H1 (cell line): ENCODE measurements at regions not wholly inside any gene's neighbourhood (a gene's known extent, or its start where the extent isn't known, plus 50 kb on each side); places are given as distances from the start of the nearest gene placed in this dataset.

Experiments
- CTCF ChIA-PET: fragments of 300-600 bp; sonication (Branson Sonifier 250); formaldehyde crosslinking; loops from one replicate; lab custom pipeline; 2021; ENCODE audit not compliant: partially characterized antibody; lab: Charles Lee
- POLR2A ChIA-PET: fragments of 300-600 bp; sonication (Branson Sonifier 250); formaldehyde crosslinking; loops from one replicate; lab custom pipeline; 2021; ENCODE audit warnings: inconsistent platforms; ENCODE audit not compliant: partially characterized antibody; lab: Charles Lee
- DNase-seq, 2 experiments: peaks; one replicate each; pipeline versions ENCODE4 v3.0.0 to v3.0.0-alpha.2; 2010 to 2022; ENCODE audit warnings: low spot score in 2 of 2, low read depth in 1 of 2, mixed read lengths in 1 of 2
- FAIRE-seq: peaks from 2 replicates; lab custom pipeline; 2011; peaks lifted over from hg19 to GRCh38; lab: Jason Lieb, UNC
- H2AFZ ChIP-seq: 2 replicates; pipeline ENCODE4 v1.8.1; 2012; ENCODE audit warnings: low read length, inconsistent platforms
- H2AK5ac ChIP-seq: 2 replicates; pipeline ENCODE4 v1.6.1; 2013; ENCODE audit warnings: low read depth, low read length
- H2BK120ac ChIP-seq: replicated peaks from 2 replicates; pipeline ENCODE3; 2013; ENCODE audit warnings: low read depth, low read length, inconsistent platforms
- H2BK12ac ChIP-seq: 2 replicates; pipeline ENCODE4 v1.6.1; 2013; ENCODE audit warnings: low read depth, low read length
- H2BK15ac ChIP-seq: 2 replicates; pipeline ENCODE4 v1.6.1; 2013; ENCODE audit warnings: low read length
- H2BK20ac ChIP-seq: 2 replicates; pipeline ENCODE4 v1.6.1; 2013; ENCODE audit warnings: low read length
- H2BK5ac ChIP-seq: 2 replicates; pipeline ENCODE4 v1.6.1; 2013; ENCODE audit warnings: low read depth, low read length
- H3K14ac ChIP-seq: 2 replicates; pipeline ENCODE4 v1.6.1; 2013; ENCODE audit warnings: inconsistent platforms; ENCODE audit not compliant: insufficient read length
- H3K18ac ChIP-seq: 2 replicates; pipeline ENCODE4 v1.6.1; 2013; ENCODE audit warnings: low read length; ENCODE audit errors: extremely low read depth
- H3K23ac ChIP-seq: 2 replicates; pipeline ENCODE4 v1.6.1; 2013; ENCODE audit warnings: inconsistent platforms; ENCODE audit not compliant: insufficient read length
- H3K23me2 ChIP-seq: 2 replicates; pipeline ENCODE4 v1.6.1; 2013; ENCODE audit warnings: low read depth, low read length
- H3K27ac ChIP-seq: 2 replicates; pipeline ENCODE4 v1.6.1; 2011; ENCODE audit warnings: low read depth, low read length, inconsistent platforms
- H3K27me3 ChIP-seq, 4 experiments: replicated peaks in 1 of 4; 1 replicate in 1 of 4; 2 replicates in 3 of 4; pipeline versions ENCODE4 v1.6.1 to v1.8.1; 2011 to 2013; ENCODE audit warnings: low read length in 3 of 4, mild to moderate bottlenecking in 3 of 4, inconsistent platforms in 2 of 4, mixed read lengths in 2 of 4, moderate library complexity in 1 of 4; ENCODE audit not compliant: control insufficient read depth in 3 of 4, insufficient read depth in 3 of 4; ENCODE audit errors: extremely low read depth in 1 of 4
- H3K36me3 ChIP-seq, 4 experiments: 2 replicates each; pipeline versions ENCODE4 v1.6.1 to v1.8.1; 2011 to 2013; ENCODE audit warnings: mild to moderate bottlenecking in 4 of 4, low read length in 3 of 4, moderate library complexity in 2 of 4, control low read depth in 1 of 4, inconsistent platforms in 1 of 4; ENCODE audit not compliant: insufficient read depth in 4 of 4, control insufficient read depth in 2 of 4
- H3K4ac ChIP-seq: replicated peaks from 2 replicates; pipeline ENCODE3; 2013; ENCODE audit warnings: low read length, low read depth, mixed read lengths, inconsistent platforms; ENCODE audit not compliant: insufficient read length
- H3K4me1 ChIP-seq, 4 experiments: replicated peaks in 1 of 4; 1 replicate in 1 of 4; 2 replicates in 3 of 4; pipeline versions ENCODE4 v1.6.1 to v1.8.1; 2011 to 2013; ENCODE audit warnings: low read length in 3 of 4, inconsistent platforms in 2 of 4, mixed read lengths in 1 of 4; ENCODE audit not compliant: insufficient read depth in 4 of 4, control insufficient read depth in 3 of 4
- H3K4me2 ChIP-seq, 2 experiments: 2 replicates each; pipeline versions ENCODE4 v1.6.1 to v1.8.1; 2011 to 2013; ENCODE audit warnings: low read depth in 2 of 2, low read length in 2 of 2, control low read depth in 1 of 2, inconsistent platforms in 1 of 2, mild to moderate bottlenecking in 1 of 2; ENCODE audit not compliant: insufficient read depth in 1 of 2
- H3K4me3 ChIP-seq, 4 experiments: fragments of 200-600, 300-600 bp in 1 of 4; sonication (generic), shearing (Covaris generic), sonication (Bioruptor Twin) in 1 of 4; 2 replicates each; pipeline versions ENCODE4 v1.5.1 to v1.8.1; 2011 to 2016; ENCODE audit warnings: low read length in 4 of 4, low read depth in 3 of 4, control low read depth in 2 of 4, inconsistent platforms in 2 of 4, mild to moderate bottlenecking in 2 of 4, mixed read lengths in 1 of 4, moderate library complexity in 1 of 4; ENCODE audit not compliant: insufficient read depth in 2 of 4; ENCODE audit errors: extremely low read depth in 1 of 4
- H3K56ac ChIP-seq: replicated peaks from 2 replicates; pipeline ENCODE3; 2013; ENCODE audit warnings: low read depth, mild to moderate bottlenecking, mixed read lengths, low read length, inconsistent platforms; ENCODE audit not compliant: insufficient read length
- H3K79me1 ChIP-seq: 2 replicates; pipeline ENCODE4 v1.6.1; 2013; ENCODE audit warnings: low read depth, low read length, control low read depth
- H3K79me2 ChIP-seq, 2 experiments: 2 replicates each; pipeline versions ENCODE4 v1.6.1 to v1.8.1; 2012 to 2013; ENCODE audit warnings: low read length in 2 of 2, mild to moderate bottlenecking in 2 of 2, inconsistent platforms in 1 of 2; ENCODE audit not compliant: insufficient read depth in 2 of 2, control insufficient read depth in 1 of 2
- H3K9ac ChIP-seq, 4 experiments: replicated peaks in 1 of 4; 1 replicate in 1 of 4; 2 replicates in 3 of 4; pipeline versions ENCODE4 v1.6.1 to v1.8.1; 2011 to 2013; ENCODE audit warnings: low read depth in 3 of 4, low read length in 3 of 4, control low read depth in 2 of 4, mild to moderate bottlenecking in 2 of 4, moderate library complexity in 2 of 4, inconsistent platforms in 1 of 4; ENCODE audit errors: extremely low read depth in 1 of 4
- H3K9me3 ChIP-seq, 2 experiments: 2 replicates each; pipeline versions ENCODE4 v1.6.1 to v1.8.1; 2012 to 2013; ENCODE audit warnings: mild to moderate bottlenecking in 2 of 2, moderate library complexity in 2 of 2, control low read depth in 1 of 2, inconsistent platforms in 1 of 2, low read depth in 1 of 2, low read length in 1 of 2, mixed read lengths in 1 of 2; ENCODE audit not compliant: insufficient read depth in 2 of 2
- H4K20me1 ChIP-seq, 2 experiments: replicated peaks in 1 of 2; 2 replicates each; pipeline versions ENCODE3 to v1.8.1; 2011 to 2013; ENCODE audit warnings: inconsistent platforms in 2 of 2, low read length in 2 of 2, mild to moderate bottlenecking in 1 of 2; ENCODE audit not compliant: insufficient read depth in 2 of 2, control insufficient read depth in 1 of 2
- H4K5ac ChIP-seq: 2 replicates; pipeline ENCODE4 v1.6.1; 2013; ENCODE audit warnings: low read length, low read depth, mixed read lengths, inconsistent platforms; ENCODE audit not compliant: insufficient read length
- H4K8ac ChIP-seq: 2 replicates; pipeline ENCODE4 v1.8.0; 2013; ENCODE audit warnings: mild to moderate bottlenecking, moderate library complexity, low read length, inconsistent platforms; ENCODE audit not compliant: insufficient read depth; ENCODE audit errors: extremely low read depth
- H4K91ac ChIP-seq: replicated peaks from 2 replicates; pipeline ENCODE3; 2013; ENCODE audit warnings: low read length, mixed read lengths, inconsistent platforms; ENCODE audit not compliant: insufficient read length
- ATF3 ChIP-seq: IDR thresholded peaks from 2 replicates; pipeline ENCODE4 v1.6.1; 2011; ENCODE audit warnings: low read depth, mild to moderate bottlenecking, low read length; ENCODE audit not compliant: insufficient read depth
- CBX5 ChIP-seq: fragments of 300-800, 300-1000 bp; sonication (generic); IDR thresholded peaks from 2 replicates; pipeline ENCODE4 v1.7.1; 2016; ENCODE audit warnings: antibody characterized with exemption, low read length, low read depth
- CEBPB ChIP-seq: IDR thresholded peaks from 2 replicates; pipeline ENCODE4 v1.6.1; 2012; ENCODE audit warnings: low read depth, low read length
- CREB1 ChIP-seq: IDR thresholded peaks from 2 replicates; pipeline ENCODE4 v1.6.1; 2012; ENCODE audit warnings: inconsistent platforms
- EGR1 ChIP-seq: IDR thresholded peaks from 2 replicates; pipeline ENCODE4 v1.6.1; 2011; ENCODE audit warnings: low read depth, low read length, borderline replicate concordance
- KDM1A ChIP-seq: fragments of 200-600, 300-600 bp; sonication (generic); IDR thresholded peaks from 2 replicates; pipeline ENCODE4 v1.7.1; 2016; ENCODE audit warnings: mild to moderate bottlenecking, low read length, borderline replicate concordance
- PHF8 ChIP-seq: fragments of 200-600 bp; sonication (generic); conservative IDR thresholded peaks from 2 replicates; pipeline ENCODE4 v1.7.1; 2012; ENCODE audit warnings: low read depth, mild to moderate bottlenecking, inconsistent platforms, low read length, moderate library complexity
- POLR2A ChIP-seq, 2 experiments: IDR thresholded peaks; 1 replicate in 1 of 2; 2 replicates in 1 of 2; pipeline ENCODE4 v1.6.1; 2011; ENCODE audit warnings: low read depth in 2 of 2, low read length in 2 of 2, mild to moderate bottlenecking in 2 of 2; ENCODE audit errors: control extremely low read depth in 1 of 2
- POU5F1 ChIP-seq: IDR thresholded peaks from 2 replicates; pipeline ENCODE4 v1.6.1; 2011; ENCODE audit warnings: low read depth, mild to moderate bottlenecking, low read length, moderate library complexity
- RBBP5 ChIP-seq: IDR thresholded peaks from 2 replicates; pipeline ENCODE4 v1.7.1; 2012; ENCODE audit warnings: low read depth, mild to moderate bottlenecking, inconsistent platforms, low read length, moderate library complexity, borderline replicate concordance
- RFX5 ChIP-seq: IDR thresholded peaks from 2 replicates; pipeline ENCODE4 v1.6.1; 2011; ENCODE audit warnings: low read depth, low read length, improper control_type of control experiment, borderline replicate concordance
- TAF7 ChIP-seq: optimal IDR thresholded peaks from 2 replicates; pipeline ENCODE3; 2011; ENCODE audit warnings: low read depth, mild to moderate bottlenecking, inconsistent platforms, low read length, moderate library complexity, borderline replicate concordance
- USF2 ChIP-seq: IDR thresholded peaks from 2 replicates; pipeline ENCODE4 v1.6.1; 2011; ENCODE audit warnings: low read length, improper control_type of control experiment
- YY1 ChIP-seq: IDR thresholded peaks from 2 replicates; pipeline ENCODE4 v1.6.1; 2011; ENCODE audit warnings: low read depth, mild to moderate bottlenecking, low read length
- WGBS, 2 experiments: shearing (Covaris generic) in 1 of 2; methylation state at CpG; one replicate each; pipeline versions ENCODE4 v1.1.6 to v1.1.7; 2013 to 2015; ENCODE audit warnings: low lambda C conversion rate in 2 of 2, mixed read lengths in 2 of 2, inconsistent platforms in 1 of 2, low coverage in 1 of 2, missing lambda C conversion rate in 1 of 2; ENCODE audit not compliant: insufficient replicate concordance in 2 of 2, insufficient coverage in 1 of 2, insufficient read length in 1 of 2; ENCODE audit errors: extremely low coverage in 1 of 2, missing lambda C conversion rate in 1 of 2; 5-methylcytosine and 5-hydroxymethylcytosine counted together

- H4K5ac ChIP-seq, result peak overlapping the region; percentile 16
- H3K4me1 ChIP-seq, result peaks cover 9 to 45% (median 17%) of the 10 kb centered on the region in 4 experiments; a peak in 6 of 7 replicates
- no peak overlapping the region for H3K27ac ChIP-seq
- no peaks in the 10 kb centered on the region for H3K79me2 ChIP-seq
- H3K4me3 ChIP-seq, result peak overlapping the region in 1 of 4 experiments; percentile 1; a peak in 1 of 8 replicates
- H2BK120ac ChIP-seq, result peak overlapping the region; percentile 98
- H4K8ac ChIP-seq, result no peak overlapping the region
- peak overlapping the region; percentile 88 for H3K4ac ChIP-seq
- H2AK5ac ChIP-seq, result no peak overlapping the region
- H3K56ac ChIP-seq, result no peak overlapping the region
- no peak overlapping the region for H3K4me2 ChIP-seq
- peak overlapping the region; percentile 91 for H4K91ac ChIP-seq
- no peak overlapping the region for H3K9ac ChIP-seq
- peak overlapping the region; percentile 45; the same call in 1 of the 2 replicates for H2BK12ac ChIP-seq
- no peak overlapping the region for H3K23ac ChIP-seq
- H3K79me1 ChIP-seq, result no peaks in the 10 kb centered on the region
- H2AFZ ChIP-seq, result no peak overlapping the region
- H3K14ac ChIP-seq, result no peak overlapping the region
- H3K9me3 ChIP-seq, result peaks cover 12 to 18% of the 10 kb centered on the region in 2 experiments; a peak in 2 of 4 replicates
- H2BK5ac ChIP-seq, result peak overlapping the region; percentile 11; the same call in 1 of the 2 replicates
- ChIA-PET CTCF (no interaction called here), POLR2A (no interaction called here)
- H3K23me2 ChIP-seq, result no peaks in the 10 kb centered on the region
- peaks cover 0 to 10% (median 4%) of the 10 kb centered on the region in 4 experiments; a peak in 2 of 8 replicates for H3K36me3 ChIP-seq
- no peaks in the 10 kb centered on the region for H4K20me1 ChIP-seq
- H2BK20ac ChIP-seq, result no peak overlapping the region
- no peak overlapping the region for H3K18ac ChIP-seq
- H3K27me3 ChIP-seq, result no peaks in the 10 kb centered on the region
- 92% methylated on average over 3 of the region's 3 CpGs; no CpG with 5 or more reads in 1 of the 2 experiments for WGBS, 2 experiments
- no peak for DNase-seq
- FAIRE-seq, result no peak
- 0 out of 2 replicates have a peak overlapping the region, but pooled peaks have one; percentile 63 for H2BK15ac ChIP-seq
- TF ChIP-seq YY1 (no peak), POLR2A (IDR thresholded peaks at IDR 0.05; ENCODE audit: control extremely low read depth in 1 of 2, low read depth in 2 of 2, low read length in 2 of 2) (no peak), RBBP5 (no peak), CBX5 (no peak), USF2 (no peak), CREB1 (no peak), PHF8 (no peak), KDM1A (no peak), EGR1 (no peak), RFX5 (no peak), POU5F1 (no peak), ATF3 (no peak), TAF7 (no peak), CEBPB (no peak)
These were observed 111.0 kb upstream of the RAI14 start for GRCh38 chr5:34545164-34545563.
